Right lobe of liver (tissue), 4 donors: ENCODE measurements at regions not wholly inside any gene's neighbourhood (a gene's known extent, or its start where the extent isn't known, plus 50 kb on each side); places are given as distances from the start of the nearest gene placed in this dataset.

Source experiments
- POLR2A ChIP-seq: fragments of 450-650 bp; IDR thresholded peaks from one replicate; pipeline ENCODE4 v1.6.1; 2017; ENCODE audit warnings: antibody characterized with exemption, mild to moderate bottlenecking
- TF ChIP-seq, protein P1 (sequence below), 4 donors: fragments of 200-600 bp in 3 of 4; fragments of 450-650 bp in 1 of 4; IDR thresholded peaks; one replicate each; pipeline versions ENCODE4 v1.5.1 to v1.8.0; 2016 to 2022; ENCODE audit warnings: antibody characterized with exemption in 4 of 4, mild to moderate bottlenecking in 2 of 4
- donor health status: DM: no; HTN: no; CAD: no.
- donor health status: DM: no; HTN: no; CAD: no.
- donor health status: DM: no; HTN: yes; CAD: no.

DNA sequence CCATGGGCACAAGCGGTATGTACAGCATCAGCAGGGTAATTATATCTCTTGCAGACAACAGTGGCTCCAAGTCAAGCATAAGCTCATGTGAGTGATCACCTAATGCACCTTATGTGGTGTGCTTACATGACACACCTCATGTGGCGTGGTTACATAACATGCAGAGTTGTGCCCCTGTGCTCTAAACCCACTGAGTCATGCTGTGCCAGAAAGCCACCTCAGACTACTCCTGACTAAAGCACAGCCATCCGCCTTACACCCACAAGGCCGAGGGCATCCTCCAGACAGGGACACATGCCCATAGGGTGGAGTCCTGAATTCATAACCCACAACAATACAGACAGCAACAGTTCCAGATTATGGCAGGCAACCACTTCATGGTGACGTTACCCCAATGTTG is 163.7 kb upstream of the SLC30A5 start:
- TF ChIP-seq, protein P1, sequence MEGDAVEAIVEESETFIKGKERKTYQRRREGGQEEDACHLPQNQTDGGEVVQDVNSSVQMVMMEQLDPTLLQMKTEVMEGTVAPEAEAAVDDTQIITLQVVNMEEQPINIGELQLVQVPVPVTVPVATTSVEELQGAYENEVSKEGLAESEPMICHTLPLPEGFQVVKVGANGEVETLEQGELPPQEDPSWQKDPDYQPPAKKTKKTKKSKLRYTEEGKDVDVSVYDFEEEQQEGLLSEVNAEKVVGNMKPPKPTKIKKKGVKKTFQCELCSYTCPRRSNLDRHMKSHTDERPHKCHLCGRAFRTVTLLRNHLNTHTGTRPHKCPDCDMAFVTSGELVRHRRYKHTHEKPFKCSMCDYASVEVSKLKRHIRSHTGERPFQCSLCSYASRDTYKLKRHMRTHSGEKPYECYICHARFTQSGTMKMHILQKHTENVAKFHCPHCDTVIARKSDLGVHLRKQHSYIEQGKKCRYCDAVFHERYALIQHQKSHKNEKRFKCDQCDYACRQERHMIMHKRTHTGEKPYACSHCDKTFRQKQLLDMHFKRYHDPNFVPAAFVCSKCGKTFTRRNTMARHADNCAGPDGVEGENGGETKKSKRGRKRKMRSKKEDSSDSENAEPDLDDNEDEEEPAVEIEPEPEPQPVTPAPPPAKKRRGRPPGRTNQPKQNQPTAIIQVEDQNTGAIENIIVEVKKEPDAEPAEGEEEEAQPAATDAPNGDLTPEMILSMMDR (IDR thresholded peaks at IDR 0.05) = no peak
- no peak for TF ChIP-seq POLR2A
